ENCODE measurements at regions not wholly inside any gene's neighbourhood (a gene's known extent, or its start where the extent isn't known, plus 50 kb on each side); places are given as distances from the start of the nearest gene placed in this dataset.
"Not testable (repeated sequence)": the region's sequence is repeated elsewhere in the genome, so short reads cannot be mapped to it uniquely, and the experiment has no call there.

DNA sequence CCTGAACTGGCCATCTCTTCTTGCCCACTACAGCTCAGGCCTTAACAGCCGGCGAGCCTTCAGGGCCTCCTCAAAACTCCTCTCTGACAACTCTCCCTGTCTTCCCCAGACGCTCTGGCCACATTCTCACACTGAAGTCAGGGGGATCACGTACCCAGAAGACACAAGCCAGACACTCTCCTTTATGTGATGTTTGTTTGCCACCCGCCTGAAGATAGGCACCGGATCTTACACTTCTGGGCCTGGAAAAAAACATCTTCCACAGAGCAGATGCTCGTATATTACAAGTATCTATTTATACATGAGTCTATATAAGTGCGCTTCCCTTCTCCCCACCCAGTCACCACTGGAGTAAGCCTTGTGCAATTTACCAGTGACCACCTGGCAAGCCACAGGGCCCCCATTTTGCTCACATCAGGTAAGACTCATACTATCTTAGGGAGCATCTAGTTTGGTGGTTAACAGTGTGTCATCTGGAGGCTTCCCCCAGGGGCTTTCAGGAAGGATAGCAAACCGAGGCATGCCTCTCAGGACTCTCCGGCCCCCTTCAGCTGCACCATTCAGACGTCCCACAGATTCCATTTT lies 349.4 kb downstream of the SOX9 start:
- Mint-ChIP-seq H3K27ac (ENCODE audit: unreplicated experiment) (no peak overlapping the region), H3K4me3 (ENCODE audit: unreplicated experiment) (no peak overlapping the region), H3K4me1 (ENCODE audit: unreplicated experiment) (peaks cover 16% of the 10 kb centered on the region), H3K9me3 (ENCODE audit: unreplicated experiment) (peaks cover 6% of the 10 kb centered on the region), H3K27me3 (ENCODE audit: unreplicated experiment) (no peaks in the 10 kb centered on the region), H3K36me3 (ENCODE audit: unreplicated experiment) (no peaks in the 10 kb centered on the region)
- TF ChIP-seq, protein P1, sequence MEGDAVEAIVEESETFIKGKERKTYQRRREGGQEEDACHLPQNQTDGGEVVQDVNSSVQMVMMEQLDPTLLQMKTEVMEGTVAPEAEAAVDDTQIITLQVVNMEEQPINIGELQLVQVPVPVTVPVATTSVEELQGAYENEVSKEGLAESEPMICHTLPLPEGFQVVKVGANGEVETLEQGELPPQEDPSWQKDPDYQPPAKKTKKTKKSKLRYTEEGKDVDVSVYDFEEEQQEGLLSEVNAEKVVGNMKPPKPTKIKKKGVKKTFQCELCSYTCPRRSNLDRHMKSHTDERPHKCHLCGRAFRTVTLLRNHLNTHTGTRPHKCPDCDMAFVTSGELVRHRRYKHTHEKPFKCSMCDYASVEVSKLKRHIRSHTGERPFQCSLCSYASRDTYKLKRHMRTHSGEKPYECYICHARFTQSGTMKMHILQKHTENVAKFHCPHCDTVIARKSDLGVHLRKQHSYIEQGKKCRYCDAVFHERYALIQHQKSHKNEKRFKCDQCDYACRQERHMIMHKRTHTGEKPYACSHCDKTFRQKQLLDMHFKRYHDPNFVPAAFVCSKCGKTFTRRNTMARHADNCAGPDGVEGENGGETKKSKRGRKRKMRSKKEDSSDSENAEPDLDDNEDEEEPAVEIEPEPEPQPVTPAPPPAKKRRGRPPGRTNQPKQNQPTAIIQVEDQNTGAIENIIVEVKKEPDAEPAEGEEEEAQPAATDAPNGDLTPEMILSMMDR (IDR thresholded peaks at IDR 0.05), result no peak
- no peak for DNase-seq (ENCODE audit: extremely low spot score, unreplicated experiment)

DNA sequence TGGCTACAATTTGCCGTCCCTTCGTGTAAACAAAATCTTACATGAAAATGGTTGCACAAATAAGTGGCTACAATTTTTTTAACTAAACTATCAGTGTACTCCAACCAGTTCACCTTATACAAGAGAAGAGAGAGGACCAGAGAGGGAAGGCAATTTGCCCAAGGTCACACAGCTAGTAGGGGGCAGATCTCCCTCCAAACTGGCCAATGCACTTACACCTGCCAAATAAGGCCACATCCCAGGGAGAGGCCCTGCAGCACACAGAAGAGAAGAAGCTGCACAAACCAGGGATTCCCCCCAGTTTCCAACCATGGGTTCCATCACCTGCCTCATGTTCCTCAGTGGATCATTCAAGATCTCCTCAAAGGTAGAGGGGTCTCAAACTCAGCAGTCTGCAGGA lies 349.9 kb downstream of the SOX9 start:
- DNase-seq (ENCODE audit: extremely low spot score, unreplicated experiment), result no peak
- Mint-ChIP-seq H3K27me3 (ENCODE audit: unreplicated experiment) (no peaks in the 10 kb centered on the region), H3K27ac (ENCODE audit: unreplicated experiment) (no peak overlapping the region), H3K4me1 (ENCODE audit: unreplicated experiment) (peaks cover 11% of the 10 kb centered on the region), H3K36me3 (ENCODE audit: unreplicated experiment) (no peaks in the 10 kb centered on the region), H3K4me3 (ENCODE audit: unreplicated experiment) (no peak overlapping the region), H3K9me3 (ENCODE audit: unreplicated experiment) (peaks cover 6% of the 10 kb centered on the region)
- TF ChIP-seq, protein P1 (IDR thresholded peaks at IDR 0.05), result no peak

DNA sequence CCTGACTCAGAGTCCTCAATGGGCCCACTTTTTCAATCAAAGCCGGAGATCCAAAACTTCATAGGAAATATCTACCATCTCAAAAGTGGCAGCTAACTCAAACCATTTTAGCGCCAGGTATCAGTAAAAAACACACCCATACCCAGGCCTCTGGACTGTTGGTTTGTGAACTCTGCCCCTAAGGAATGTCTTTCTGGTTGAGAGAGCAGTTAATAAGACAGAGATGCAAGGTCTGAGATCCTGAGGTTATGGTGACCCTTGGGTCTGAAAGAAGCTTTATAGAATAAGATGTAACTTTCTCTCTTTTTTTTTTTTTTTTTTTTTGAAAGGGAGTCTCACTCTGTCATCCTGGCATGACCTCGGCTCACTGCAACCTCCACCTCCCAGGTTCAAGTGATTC lies 350.5 kb downstream of the SOX9 start:
- TF ChIP-seq, protein P1 (IDR thresholded peaks at IDR 0.05), result no peak
- DNase-seq (ENCODE audit: extremely low spot score, unreplicated experiment), result no peak
- Mint-ChIP-seq H3K27ac (ENCODE audit: unreplicated experiment) (no peak overlapping the region), H3K27me3 (ENCODE audit: unreplicated experiment) (no peaks in the 10 kb centered on the region), H3K36me3 (ENCODE audit: unreplicated experiment) (no peaks in the 10 kb centered on the region), H3K9me3 (ENCODE audit: unreplicated experiment) (peaks cover 6% of the 10 kb centered on the region), H3K4me3 (ENCODE audit: unreplicated experiment) (no peak overlapping the region), H3K4me1 (ENCODE audit: unreplicated experiment) (peaks cover 5% of the 10 kb centered on the region)

DNA sequence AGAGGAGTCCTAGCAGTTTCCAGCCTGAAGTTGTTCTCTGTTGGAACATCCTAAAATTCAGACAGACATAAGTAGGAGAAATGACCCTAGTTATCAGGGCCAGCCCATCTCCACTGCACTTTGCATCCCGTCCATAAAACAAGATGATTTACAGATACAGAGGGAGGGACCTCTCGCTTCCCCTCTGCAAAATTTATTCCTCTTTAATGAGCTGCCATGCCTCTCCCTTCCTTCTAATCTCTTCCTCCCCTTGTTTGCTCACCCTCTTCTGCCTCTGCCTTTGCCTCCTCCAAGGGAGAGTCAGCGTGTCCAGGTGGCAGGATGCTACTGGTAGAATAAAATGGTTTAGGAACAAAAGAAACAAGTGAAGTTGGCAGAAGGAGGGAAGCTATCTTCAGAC lies 351.3 kb downstream of the SOX9 start:
- no peaks in the 10 kb centered on the region for H3K27me3 Mint-ChIP-seq (ENCODE audit: unreplicated experiment)
- no peaks in the 10 kb centered on the region for H3K4me1 Mint-ChIP-seq (ENCODE audit: unreplicated experiment)
- TF ChIP-seq, protein P1 (IDR thresholded peaks at IDR 0.05), result no peak
- H3K4me3 Mint-ChIP-seq (ENCODE audit: unreplicated experiment), result no peak overlapping the region
- no peaks in the 10 kb centered on the region for H3K36me3 Mint-ChIP-seq (ENCODE audit: unreplicated experiment)
- no peak overlapping the region for H3K27ac Mint-ChIP-seq (ENCODE audit: unreplicated experiment)
- no peak for DNase-seq (ENCODE audit: extremely low spot score, unreplicated experiment)
- H3K9me3 Mint-ChIP-seq (ENCODE audit: unreplicated experiment), result peaks cover 6% of the 10 kb centered on the region

DNA sequence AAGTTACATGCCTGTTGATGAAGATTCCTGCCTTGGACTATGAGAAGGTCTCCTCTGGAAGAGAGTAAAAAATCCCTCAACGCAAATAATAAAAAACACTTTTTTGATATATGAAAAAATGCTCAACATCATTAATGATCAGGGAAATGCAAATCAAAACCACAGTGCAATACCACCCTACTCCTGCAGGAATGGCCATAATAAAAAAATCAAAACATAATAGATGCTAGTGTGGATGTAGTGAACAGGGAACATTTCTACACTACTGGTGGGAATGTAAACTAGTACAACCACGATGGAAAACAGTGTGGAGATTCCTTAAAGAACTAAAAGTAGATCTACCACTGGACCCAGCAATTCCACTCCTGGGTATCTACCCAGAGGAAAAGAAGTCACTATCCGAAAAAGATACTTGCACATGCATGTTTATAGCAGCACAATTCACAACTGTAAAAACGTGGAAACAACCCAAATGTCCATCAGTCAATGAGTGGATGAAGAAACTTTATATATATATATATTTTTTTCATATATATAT lies 352.1 kb downstream of the SOX9 start:
- DNase-seq (ENCODE audit: extremely low spot score, unreplicated experiment); H3K4me1 Mint-ChIP-seq (ENCODE audit: unreplicated experiment); H3K36me3 Mint-ChIP-seq (ENCODE audit: unreplicated experiment); H3K9me3 Mint-ChIP-seq (ENCODE audit: unreplicated experiment); H3K27ac Mint-ChIP-seq (ENCODE audit: unreplicated experiment); H3K4me3 Mint-ChIP-seq (ENCODE audit: unreplicated experiment); H3K27me3 Mint-ChIP-seq (ENCODE audit: unreplicated experiment): not testable (repeated sequence)
